GM23338 (cell line): ENCODE measurements at regions not wholly inside any gene's neighbourhood (a gene's known extent, or its start where the extent isn't known, plus 50 kb on each side); places are given as distances from the start of the nearest gene placed in this dataset.

ENCODE experiments used
- CREB1 ChIP-seq: fragments of 250-450 bp; sonication (Bioruptor Pico); IDR thresholded peaks from 2 replicates; pipeline ENCODE4 v1.5.0; 2020; ENCODE audit warnings: low read depth, mild to moderate bottlenecking, moderate library complexity
- EZH2 ChIP-seq: fragments of 200-600 bp; sonication (generic); IDR thresholded peaks from one replicate; pipeline ENCODE4 v1.8.0; 2017; ENCODE audit warnings: antibody characterized with exemption, mild to moderate bottlenecking, low read depth; ENCODE audit not compliant: unreplicated experiment
- EZH2phosphoT487 ChIP-seq: fragments of 200-600 bp; sonication (generic); IDR thresholded peaks from one replicate; pipeline ENCODE4 v1.8.1; 2018; ENCODE audit warnings: antibody characterized with exemption; ENCODE audit not compliant: unreplicated experiment
- JUNB ChIP-seq: IDR thresholded peaks from one replicate; pipeline ENCODE4 v1.6.1; 2016; ENCODE audit warnings: antibody characterized with exemption; ENCODE audit not compliant: unreplicated experiment
- NANOG ChIP-seq: IDR thresholded peaks from 2 replicates; pipeline ENCODE4 v1.6.1; 2016; ENCODE audit warnings: antibody characterized with exemption, borderline replicate concordance
- POLR2AphosphoS5 ChIP-seq: IDR thresholded peaks from 2 replicates; pipeline ENCODE4 v1.6.1; 2016; ENCODE audit warnings: antibody characterized with exemption, low read depth
- TF ChIP-seq, protein P1 (sequence below), 2 experiments: fragments of 200-600 bp in 1 of 2; sonication (generic) in 1 of 2; conservative IDR thresholded peaks; 2 replicates each; pipeline versions ENCODE4 v1.5.1 to v1.6.1; 2016 to 2017; ENCODE audit warnings: antibody characterized with exemption in 2 of 2, low read depth in 2 of 2, mild to moderate bottlenecking in 2 of 2, moderate library complexity in 1 of 2
- TF ChIP-seq, protein P2 (sequence below): IDR thresholded peaks from one replicate; pipeline ENCODE4 v1.6.1; 2018; ENCODE audit warnings: antibody characterized with exemption; ENCODE audit not compliant: unreplicated experiment
- TF ChIP-seq, protein P3 (sequence below): IDR thresholded peaks from 2 replicates; pipeline ENCODE4 v1.6.1; 2016; ENCODE audit warnings: antibody characterized with exemption

DNA sequence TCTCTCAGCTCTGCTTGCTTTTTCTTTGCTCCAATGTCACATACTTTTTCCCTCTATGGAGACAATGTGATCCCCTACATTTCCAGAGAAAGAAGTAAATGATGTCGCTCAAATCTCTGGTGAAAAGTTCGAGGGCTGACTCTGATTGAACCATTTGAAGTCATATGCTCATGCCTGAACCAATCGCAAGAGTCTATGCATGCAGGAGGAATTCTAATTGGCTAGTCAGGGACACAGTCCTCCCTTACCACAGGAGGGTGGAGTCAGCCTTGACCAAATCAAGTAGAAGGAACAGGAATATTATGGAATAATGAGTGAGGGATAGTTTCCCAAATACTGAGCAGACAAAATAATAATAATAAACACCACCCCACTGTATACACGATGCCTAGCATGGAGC is 96.8 kb downstream of the PRLHR start:
- TF ChIP-seq, protein P1, sequence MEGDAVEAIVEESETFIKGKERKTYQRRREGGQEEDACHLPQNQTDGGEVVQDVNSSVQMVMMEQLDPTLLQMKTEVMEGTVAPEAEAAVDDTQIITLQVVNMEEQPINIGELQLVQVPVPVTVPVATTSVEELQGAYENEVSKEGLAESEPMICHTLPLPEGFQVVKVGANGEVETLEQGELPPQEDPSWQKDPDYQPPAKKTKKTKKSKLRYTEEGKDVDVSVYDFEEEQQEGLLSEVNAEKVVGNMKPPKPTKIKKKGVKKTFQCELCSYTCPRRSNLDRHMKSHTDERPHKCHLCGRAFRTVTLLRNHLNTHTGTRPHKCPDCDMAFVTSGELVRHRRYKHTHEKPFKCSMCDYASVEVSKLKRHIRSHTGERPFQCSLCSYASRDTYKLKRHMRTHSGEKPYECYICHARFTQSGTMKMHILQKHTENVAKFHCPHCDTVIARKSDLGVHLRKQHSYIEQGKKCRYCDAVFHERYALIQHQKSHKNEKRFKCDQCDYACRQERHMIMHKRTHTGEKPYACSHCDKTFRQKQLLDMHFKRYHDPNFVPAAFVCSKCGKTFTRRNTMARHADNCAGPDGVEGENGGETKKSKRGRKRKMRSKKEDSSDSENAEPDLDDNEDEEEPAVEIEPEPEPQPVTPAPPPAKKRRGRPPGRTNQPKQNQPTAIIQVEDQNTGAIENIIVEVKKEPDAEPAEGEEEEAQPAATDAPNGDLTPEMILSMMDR (conservative IDR thresholded peaks at IDR 0.05; ENCODE audit: low read depth in 2 of 2), result no peak
- TF ChIP-seq EZH2 (no peak), JUNB (no peak), EZH2phosphoT487 (no peak), NANOG (no peak), POLR2AphosphoS5 (no peak), CREB1 (CRISPR knock-in tag) (no peak)
- TF ChIP-seq, protein P2, sequence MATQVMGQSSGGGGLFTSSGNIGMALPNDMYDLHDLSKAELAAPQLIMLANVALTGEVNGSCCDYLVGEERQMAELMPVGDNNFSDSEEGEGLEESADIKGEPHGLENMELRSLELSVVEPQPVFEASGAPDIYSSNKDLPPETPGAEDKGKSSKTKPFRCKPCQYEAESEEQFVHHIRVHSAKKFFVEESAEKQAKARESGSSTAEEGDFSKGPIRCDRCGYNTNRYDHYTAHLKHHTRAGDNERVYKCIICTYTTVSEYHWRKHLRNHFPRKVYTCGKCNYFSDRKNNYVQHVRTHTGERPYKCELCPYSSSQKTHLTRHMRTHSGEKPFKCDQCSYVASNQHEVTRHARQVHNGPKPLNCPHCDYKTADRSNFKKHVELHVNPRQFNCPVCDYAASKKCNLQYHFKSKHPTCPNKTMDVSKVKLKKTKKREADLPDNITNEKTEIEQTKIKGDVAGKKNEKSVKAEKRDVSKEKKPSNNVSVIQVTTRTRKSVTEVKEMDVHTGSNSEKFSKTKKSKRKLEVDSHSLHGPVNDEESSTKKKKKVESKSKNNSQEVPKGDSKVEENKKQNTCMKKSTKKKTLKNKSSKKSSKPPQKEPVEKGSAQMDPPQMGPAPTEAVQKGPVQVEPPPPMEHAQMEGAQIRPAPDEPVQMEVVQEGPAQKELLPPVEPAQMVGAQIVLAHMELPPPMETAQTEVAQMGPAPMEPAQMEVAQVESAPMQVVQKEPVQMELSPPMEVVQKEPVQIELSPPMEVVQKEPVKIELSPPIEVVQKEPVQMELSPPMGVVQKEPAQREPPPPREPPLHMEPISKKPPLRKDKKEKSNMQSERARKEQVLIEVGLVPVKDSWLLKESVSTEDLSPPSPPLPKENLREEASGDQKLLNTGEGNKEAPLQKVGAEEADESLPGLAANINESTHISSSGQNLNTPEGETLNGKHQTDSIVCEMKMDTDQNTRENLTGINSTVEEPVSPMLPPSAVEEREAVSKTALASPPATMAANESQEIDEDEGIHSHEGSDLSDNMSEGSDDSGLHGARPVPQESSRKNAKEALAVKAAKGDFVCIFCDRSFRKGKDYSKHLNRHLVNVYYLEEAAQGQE, result no peak
- TF ChIP-seq, protein P3, sequence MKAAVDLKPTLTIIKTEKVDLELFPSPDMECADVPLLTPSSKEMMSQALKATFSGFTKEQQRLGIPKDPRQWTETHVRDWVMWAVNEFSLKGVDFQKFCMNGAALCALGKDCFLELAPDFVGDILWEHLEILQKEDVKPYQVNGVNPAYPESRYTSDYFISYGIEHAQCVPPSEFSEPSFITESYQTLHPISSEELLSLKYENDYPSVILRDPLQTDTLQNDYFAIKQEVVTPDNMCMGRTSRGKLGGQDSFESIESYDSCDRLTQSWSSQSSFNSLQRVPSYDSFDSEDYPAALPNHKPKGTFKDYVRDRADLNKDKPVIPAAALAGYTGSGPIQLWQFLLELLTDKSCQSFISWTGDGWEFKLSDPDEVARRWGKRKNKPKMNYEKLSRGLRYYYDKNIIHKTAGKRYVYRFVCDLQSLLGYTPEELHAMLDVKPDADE, result no peak
